ENCODE measurements at regions not wholly inside any gene's neighbourhood (a gene's known extent, or its start where the extent isn't known, plus 50 kb on each side); places are given as distances from the start of the nearest gene placed in this dataset.

- Histone ChIP-seq H3K4me3 (no peak overlapping the region), H3K9me3 (no peaks in the 10 kb centered on the region), H3K27me3 (no peaks in the 10 kb centered on the region), H3K4me1 (no peaks in the 10 kb centered on the region), H3K36me3 (no peaks in the 10 kb centered on the region), H3K27ac (no peak overlapping the region)
- no peak for TF ChIP-seq CTCF (IDR thresholded peaks at IDR 0.05)
- TF ChIP-seq POLR2A (IDR thresholded peaks at IDR 0.05), result no peak
- intact Hi-C loops (cut with DNase I; ENCODE audit: low total_unique reads), result no loop called here
- DNase-seq, result no peak
Measured at GRCh38 chr16:65457084-65457483, 335.2 kb upstream of the CDH11 start.

GRCh38 chr16:65455761-65456160, 333.9 kb upstream of the CDH11 start:
- Histone ChIP-seq H3K27ac (no peak overlapping the region), H3K4me3 (no peak overlapping the region), H3K27me3 (no peaks in the 10 kb centered on the region), H3K9me3 (no peaks in the 10 kb centered on the region), H3K36me3 (no peaks in the 10 kb centered on the region), H3K4me1 (no peaks in the 10 kb centered on the region)
- DNase-seq, result no peak
- intact Hi-C loops (cut with DNase I; ENCODE audit: low total_unique reads), result no loop called here
- no peak for TF ChIP-seq POLR2A (IDR thresholded peaks at IDR 0.05)
- TF ChIP-seq CTCF (IDR thresholded peaks at IDR 0.05), result no peak

- no peak for TF ChIP-seq POLR2A (IDR thresholded peaks at IDR 0.05)
- no peak for TF ChIP-seq CTCF (IDR thresholded peaks at IDR 0.05)
- intact Hi-C loops (cut with DNase I; ENCODE audit: low total_unique reads), result no loop called here
Measured at GRCh38 chr16:65453646-65454045, 331.8 kb upstream of the CDH11 start.

GRCh38 chr16:65449526-65449925, 327.7 kb upstream of the CDH11 start:
- Histone ChIP-seq H3K27me3 (no peaks in the 10 kb centered on the region), H3K27ac (no peak overlapping the region), H3K4me3 (no peak overlapping the region), H3K36me3 (no peaks in the 10 kb centered on the region), H3K9me3 (no peaks in the 10 kb centered on the region), H3K4me1 (no peaks in the 10 kb centered on the region)
- intact Hi-C loops (cut with DNase I; ENCODE audit: low total_unique reads), result no loop called here
- TF ChIP-seq POLR2A (IDR thresholded peaks at IDR 0.05) (no peak), CTCF (IDR thresholded peaks at IDR 0.05) (no peak)
- no peak for DNase-seq

More at GRCh38 chr16:65453646-65454045, 331.8 kb upstream of the CDH11 start:
- Histone ChIP-seq H3K4me3 (no peak overlapping the region), H3K36me3 (no peaks in the 10 kb centered on the region), H3K27me3 (no peaks in the 10 kb centered on the region), H3K4me1 (no peaks in the 10 kb centered on the region), H3K9me3 (no peaks in the 10 kb centered on the region), H3K27ac (no peak overlapping the region)
- no peak for DNase-seq

GRCh38 chr16:65446427-65446826, 324.6 kb upstream of the CDH11 start:
- intact Hi-C loops (cut with DNase I; ENCODE audit: low total_unique reads), result no loop called here
- Histone ChIP-seq H3K9me3 (no peaks in the 10 kb centered on the region), H3K27me3 (no peaks in the 10 kb centered on the region), H3K4me3 (no peak overlapping the region), H3K4me1 (no peaks in the 10 kb centered on the region), H3K27ac (no peak overlapping the region), H3K36me3 (no peaks in the 10 kb centered on the region)
- DNase-seq, result no peak
- TF ChIP-seq POLR2A (IDR thresholded peaks at IDR 0.05) (no peak), CTCF (IDR thresholded peaks at IDR 0.05) (no peak)

All from uterus (tissue), 3 donors.